ENCODE measurements at regions not wholly inside any gene's neighbourhood (a gene's known extent, or its start where the extent isn't known, plus 50 kb on each side); places are given as distances from the start of the nearest gene placed in this dataset.

DNA sequence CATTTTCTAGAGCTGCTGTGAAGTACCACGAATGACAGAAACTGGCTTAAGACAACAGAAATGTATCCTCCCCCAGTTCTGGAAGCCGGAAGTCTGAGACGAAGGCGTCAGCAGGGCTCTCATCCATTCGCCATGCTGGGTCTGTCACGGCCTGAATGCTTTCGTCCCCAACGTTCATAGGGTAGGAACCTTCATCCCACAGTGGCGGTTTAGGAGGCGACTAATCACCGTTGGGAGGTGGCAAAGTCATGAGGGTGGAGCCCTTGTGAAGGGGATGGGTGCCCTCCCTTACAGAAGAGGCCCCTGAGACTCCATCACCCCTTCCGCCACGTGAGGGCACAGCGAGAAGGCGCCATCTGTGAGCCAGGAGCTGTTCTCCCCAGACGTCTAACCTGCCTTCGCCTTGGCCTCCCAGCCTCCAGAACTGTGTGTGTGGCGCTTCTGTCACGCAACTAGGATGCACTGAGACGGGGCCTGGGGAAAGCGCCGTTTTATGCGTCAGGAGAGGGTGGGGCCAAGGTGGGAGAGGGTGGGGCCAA lies 250.3 kb downstream of the TTLL2 start:
- H3K4me3 ChIP-seq (ENCODE audit: low read depth in 1 of 2, low read length in 2 of 2) = no peak overlapping the region
- DNase-seq = no peak
- H3K9me3 ChIP-seq (ENCODE audit: insufficient read depth, low read length, severe bottlenecking) = no peaks in the 10 kb centered on the region
- ATAC-seq (ENCODE audit: insufficient read depth, low read depth) = no peak
- H3K36me3 ChIP-seq (ENCODE audit: insufficient read depth, low read length) = no peaks in the 10 kb centered on the region
- H3K9ac ChIP-seq (ENCODE audit: low read depth, low read length) = no peak overlapping the region
- H3K4me1 ChIP-seq (ENCODE audit: insufficient read depth, low read length) = no peaks in the 10 kb centered on the region
- no peak overlapping the region for H2AFZ ChIP-seq (ENCODE audit: low read depth, low read length)
- H3K27ac ChIP-seq (ENCODE audit: low read length) = no peak overlapping the region
- H3K79me2 ChIP-seq (ENCODE audit: insufficient read depth, low read length) = no peaks in the 10 kb centered on the region
- no peaks in the 10 kb centered on the region for H4K20me1 ChIP-seq (ENCODE audit: insufficient read depth, low read length)
- H3K27me3 ChIP-seq (ENCODE audit: insufficient read depth, low read length, poor library complexity) = no peaks in the 10 kb centered on the region
- TF ChIP-seq, protein P1, sequence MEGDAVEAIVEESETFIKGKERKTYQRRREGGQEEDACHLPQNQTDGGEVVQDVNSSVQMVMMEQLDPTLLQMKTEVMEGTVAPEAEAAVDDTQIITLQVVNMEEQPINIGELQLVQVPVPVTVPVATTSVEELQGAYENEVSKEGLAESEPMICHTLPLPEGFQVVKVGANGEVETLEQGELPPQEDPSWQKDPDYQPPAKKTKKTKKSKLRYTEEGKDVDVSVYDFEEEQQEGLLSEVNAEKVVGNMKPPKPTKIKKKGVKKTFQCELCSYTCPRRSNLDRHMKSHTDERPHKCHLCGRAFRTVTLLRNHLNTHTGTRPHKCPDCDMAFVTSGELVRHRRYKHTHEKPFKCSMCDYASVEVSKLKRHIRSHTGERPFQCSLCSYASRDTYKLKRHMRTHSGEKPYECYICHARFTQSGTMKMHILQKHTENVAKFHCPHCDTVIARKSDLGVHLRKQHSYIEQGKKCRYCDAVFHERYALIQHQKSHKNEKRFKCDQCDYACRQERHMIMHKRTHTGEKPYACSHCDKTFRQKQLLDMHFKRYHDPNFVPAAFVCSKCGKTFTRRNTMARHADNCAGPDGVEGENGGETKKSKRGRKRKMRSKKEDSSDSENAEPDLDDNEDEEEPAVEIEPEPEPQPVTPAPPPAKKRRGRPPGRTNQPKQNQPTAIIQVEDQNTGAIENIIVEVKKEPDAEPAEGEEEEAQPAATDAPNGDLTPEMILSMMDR (IDR thresholded peaks at IDR 0.05; ENCODE audit: borderline replicate concordance, extremely low read depth, low read length, poor library complexity, severe bottlenecking) = no peak
- no peak for TF ChIP-seq EZH2 (IDR thresholded peaks at IDR 0.05; ENCODE audit: borderline replicate concordance, low read depth, low read length, severe bottlenecking)
- no peak overlapping the region for H3K4me2 ChIP-seq (ENCODE audit: insufficient read depth, low read length)

DNA sequence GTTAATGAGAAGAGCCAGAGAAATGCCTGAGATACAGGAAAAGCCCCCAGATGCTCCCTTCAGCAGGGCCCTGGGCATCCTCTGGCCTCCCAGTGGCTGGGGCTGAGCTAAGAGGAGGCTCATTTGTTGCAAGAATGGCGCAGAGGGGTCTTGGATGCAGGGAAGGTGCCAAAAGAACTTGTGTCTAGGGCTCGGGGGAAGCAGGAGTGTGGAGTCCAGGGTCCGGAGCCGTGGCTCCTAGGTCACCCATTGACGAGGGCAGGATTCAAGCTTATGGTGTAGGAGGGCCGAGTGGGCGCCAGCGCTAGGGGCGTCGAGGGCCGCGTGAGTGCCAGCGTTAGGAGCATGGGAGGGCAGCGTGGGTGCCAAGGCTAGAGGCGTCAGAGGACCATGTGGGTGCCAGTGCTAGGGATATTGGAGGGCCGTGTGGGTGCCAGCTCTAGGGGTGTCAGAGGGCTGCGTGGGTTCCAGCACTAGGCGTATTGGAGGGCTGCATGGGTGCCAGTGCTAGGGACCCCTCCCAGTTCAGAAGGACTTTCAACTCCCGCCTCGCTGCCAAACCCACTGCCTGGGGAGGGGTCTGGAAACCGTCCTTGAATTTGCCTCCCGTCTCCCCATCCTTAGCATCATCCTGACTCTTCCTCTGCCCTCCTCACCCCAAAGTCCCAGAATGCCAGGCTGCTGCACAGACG lies 250.5 kb upstream of the AFDN start:
- TF ChIP-seq, protein P1 (IDR thresholded peaks at IDR 0.05; ENCODE audit: borderline replicate concordance, extremely low read depth, low read length, poor library complexity, severe bottlenecking) = no peak
- TF ChIP-seq EZH2 (IDR thresholded peaks at IDR 0.05; ENCODE audit: borderline replicate concordance, low read depth, low read length, severe bottlenecking) = no peak
- H3K79me2 ChIP-seq (ENCODE audit: insufficient read depth, low read length) = no peaks in the 10 kb centered on the region

DNA sequence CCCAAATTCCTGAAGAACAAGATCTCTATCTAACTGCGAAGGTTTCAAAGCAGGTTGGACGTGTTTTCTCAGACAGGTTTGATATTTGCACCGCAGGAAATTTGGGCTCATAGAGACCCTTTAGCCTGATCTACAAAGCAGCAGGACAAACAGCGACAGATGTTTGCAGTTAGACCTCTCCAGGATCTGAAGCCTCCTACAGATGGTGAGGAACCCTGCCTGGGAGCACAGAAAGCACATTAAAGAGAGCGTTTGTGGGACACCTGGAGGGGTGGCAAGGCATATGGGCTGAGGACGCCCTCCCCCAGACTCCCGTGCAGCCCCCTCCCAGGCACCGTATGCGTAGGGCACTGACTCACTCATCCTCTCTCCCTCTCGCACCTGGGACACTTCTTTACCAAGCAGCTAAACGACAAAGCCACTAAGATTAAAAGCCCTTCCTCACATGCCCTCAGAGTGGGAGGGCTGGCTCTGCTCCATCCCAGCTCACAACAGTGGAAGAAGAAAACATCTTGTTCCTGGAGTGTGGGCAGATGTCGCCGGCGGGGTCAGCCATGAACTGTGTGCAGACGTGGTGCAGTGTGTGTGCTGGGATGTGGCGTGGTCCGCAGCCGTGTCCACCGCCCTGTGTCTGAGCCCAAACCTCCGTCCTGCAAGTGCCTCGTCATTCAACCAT lies 249.7 kb upstream of the AFDN start:
- Histone ChIP-seq H3K9ac (ENCODE audit: low read depth, low read length) (no peak overlapping the region), H3K79me2 (ENCODE audit: insufficient read depth, low read length) (no peaks in the 10 kb centered on the region), H3K9me3 (ENCODE audit: insufficient read depth, low read length, severe bottlenecking) (no peaks in the 10 kb centered on the region), H3K4me3 (ENCODE audit: low read depth in 1 of 2, low read length in 2 of 2) (no peak overlapping the region), H3K36me3 (ENCODE audit: insufficient read depth, low read length) (no peaks in the 10 kb centered on the region), H3K27me3 (ENCODE audit: insufficient read depth, low read length, poor library complexity) (no peaks in the 10 kb centered on the region), H4K20me1 (ENCODE audit: insufficient read depth, low read length) (no peaks in the 10 kb centered on the region), H3K4me1 (ENCODE audit: insufficient read depth, low read length) (no peaks in the 10 kb centered on the region), H3K27ac (ENCODE audit: low read length) (no peak overlapping the region), H2AFZ (ENCODE audit: low read depth, low read length) (no peak overlapping the region), H3K4me2 (ENCODE audit: insufficient read depth, low read length) (no peak overlapping the region)
- ATAC-seq (ENCODE audit: insufficient read depth, low read depth) (no peak), DNase-seq (no peak)
- no peak for TF ChIP-seq EZH2 (IDR thresholded peaks at IDR 0.05; ENCODE audit: borderline replicate concordance, low read depth, low read length, severe bottlenecking)
- TF ChIP-seq, protein P1 (IDR thresholded peaks at IDR 0.05; ENCODE audit: borderline replicate concordance, extremely low read depth, low read length, poor library complexity, severe bottlenecking) = no peak

More for the DNA sequence above, 250.5 kb upstream of the AFDN start:
- Histone ChIP-seq H3K4me3 (ENCODE audit: low read depth in 1 of 2, low read length in 2 of 2) (no peak overlapping the region), H3K4me2 (ENCODE audit: insufficient read depth, low read length) (no peak overlapping the region), H3K27ac (ENCODE audit: low read length) (no peak overlapping the region), H3K4me1 (ENCODE audit: insufficient read depth, low read length) (no peaks in the 10 kb centered on the region), H2AFZ (ENCODE audit: low read depth, low read length) (no peak overlapping the region), H3K36me3 (ENCODE audit: insufficient read depth, low read length) (no peaks in the 10 kb centered on the region), H3K27me3 (ENCODE audit: insufficient read depth, low read length, poor library complexity) (no peaks in the 10 kb centered on the region), H3K9ac (ENCODE audit: low read depth, low read length) (no peak overlapping the region), H3K9me3 (ENCODE audit: insufficient read depth, low read length, severe bottlenecking) (no peaks in the 10 kb centered on the region), H4K20me1 (ENCODE audit: insufficient read depth, low read length) (no peaks in the 10 kb centered on the region)
- ATAC-seq (ENCODE audit: insufficient read depth, low read depth) (no peak), DNase-seq (no peak)
